Erythroblast (primary cell): ENCODE measurements at regions not wholly inside any gene's neighbourhood (a gene's known extent, or its start where the extent isn't known, plus 50 kb on each side); places are given as distances from the start of the nearest gene placed in this dataset.

Source experiments
- GATA1 ChIP-seq: IDR thresholded peaks from 2 replicates; pipeline ENCODE4 v1.6.1; 2011; ENCODE audit warnings: low read depth, mild to moderate bottlenecking, control low read depth, low read length, moderate library complexity
- POLR2A ChIP-seq: IDR thresholded peaks from 2 replicates; pipeline ENCODE4 v1.6.1; 2011; ENCODE audit warnings: mild to moderate bottlenecking, low read length

- no peak for TF ChIP-seq POLR2A
- no peak for TF ChIP-seq GATA1
These were observed 289.3 kb downstream of the BCOR start for GRCh38 chrX:39808471-39808917.
